Panc1 (cell line): ENCODE measurements at regions not wholly inside any gene's neighbourhood (a gene's known extent, or its start where the extent isn't known, plus 50 kb on each side); places are given as distances from the start of the nearest gene placed in this dataset.

Experiments used
- ATAC-seq: fragments of 200-7000 bp; cut with Tn5 transposase; 2 replicates; pipeline ENCODE4 v1.9.1; 2020; ENCODE audit warnings: mild to moderate bottlenecking, moderate library complexity
- BruUV-seq: library from RNA; stranded (reverse); fragments of 400-500 nt; replicated peaks from 2 replicates; lab custom pipeline; 2021; lab: Mats Ljungman, UMichigan
- CTCF ChIA-PET: fragments of 300-600 bp; sonication (Branson Sonifier 250); formaldehyde crosslinking; loops from one replicate; lab custom pipeline; 2022; ENCODE audit warnings: antibody characterized with exemption; lab: Charles Lee
- POLR2A ChIA-PET: fragments of 300-600 bp; sonication (Branson Sonifier 250); formaldehyde crosslinking; loops from one replicate; lab custom pipeline; 2022; ENCODE audit warnings: antibody characterized with exemption; lab: Charles Lee
- DNase-seq: peaks from one replicate; pipeline ENCODE4 v3.0.0-alpha.2; 2010; ENCODE audit warnings: low read depth, low spot score
- H3K27ac ChIP-seq: 2 replicates; pipeline ENCODE4 v1.5.1; 2011; ENCODE audit warnings: mild to moderate bottlenecking, low read length, inconsistent platforms
- H3K27me3 ChIP-seq: fragments of 200-500 bp; sonication (Bioruptor generic); 2 replicates; pipeline ENCODE4 v1.6.0; 2014; ENCODE audit warnings: low read length, inconsistent platforms; ENCODE audit not compliant: control insufficient read depth, insufficient read depth
- H3K36me3 ChIP-seq: fragments of 200-500 bp; sonication (Bioruptor generic); 2 replicates; pipeline ENCODE4 v1.5.1; 2014; ENCODE audit warnings: inconsistent platforms, mild to moderate bottlenecking, low read length, moderate library complexity; ENCODE audit not compliant: control insufficient read depth, insufficient read depth
- H3K4me1 ChIP-seq: 2 replicates; pipeline ENCODE4 v1.5.1; 2011; ENCODE audit warnings: inconsistent platforms, mild to moderate bottlenecking, low read length, moderate library complexity; ENCODE audit not compliant: control insufficient read depth, insufficient read depth
- H3K4me3 ChIP-seq, 2 experiments: 2 replicates each; pipeline ENCODE4 v1.5.1; 2011 to 2012; ENCODE audit warnings: low read depth in 2 of 2, low read length in 2 of 2, mild to moderate bottlenecking in 2 of 2, inconsistent platforms in 1 of 2, moderate library complexity in 1 of 2
- H3K9me3 ChIP-seq: fragments of 200-500 bp; sonication (Bioruptor generic); 2 replicates; pipeline ENCODE4 v1.5.1; 2014; ENCODE audit warnings: low read depth, mild to moderate bottlenecking, inconsistent platforms, low read length, moderate library complexity; ENCODE audit not compliant: control insufficient read depth, insufficient read depth
- CTCF ChIP-seq: fragments of 450-650 bp; IDR thresholded peaks from 2 replicates; pipeline ENCODE4 v1.5.1; 2017; ENCODE audit warnings: mild to moderate bottlenecking
- POLR2AphosphoS5 ChIP-seq: IDR thresholded peaks from 2 replicates; pipeline ENCODE4 v1.6.1; 2012; ENCODE audit warnings: mild to moderate bottlenecking, low read depth, low read length, moderate library complexity
- REST ChIP-seq, 2 experiments: IDR thresholded peaks; 2 replicates each; pipeline ENCODE4 v1.6.1; 2011 to 2012; ENCODE audit warnings: low read depth in 2 of 2, control low read depth in 1 of 2, low read length in 1 of 2, mild to moderate bottlenecking in 1 of 2, moderate library complexity in 1 of 2; ENCODE audit not compliant: insufficient read depth in 1 of 2
- SIN3A ChIP-seq: IDR thresholded peaks from 2 replicates; pipeline ENCODE4 v1.6.1; 2012; ENCODE audit warnings: low read depth, mild to moderate bottlenecking, low read length, moderate library complexity, borderline replicate concordance; ENCODE audit not compliant: insufficient read depth
- TCF7L2 ChIP-seq: IDR thresholded peaks from 2 replicates; pipeline ENCODE4 v1.6.1; 2011; ENCODE audit warnings: mild to moderate bottlenecking, low read depth, low read length, inconsistent platforms
- in situ Hi-C: cut with HindIII; loops from 2 replicates; pipeline ENCODE4 v1.10.0; 2016; ENCODE audit warnings: low sequenced_read_pairs, low pct_unique_long_range_greater_than_20kb
- intact Hi-C: fragments of 100-400 bp; cut with micrococcal nuclease; formaldehyde crosslinking; loops from one replicate; pipeline ENCODE4 v1.10.0; 2022; ENCODE audit not compliant: unreplicated experiment

GRCh38 chr7:41448104-41448503 lies 254.8 kb downstream of the INHBA start:
- Histone ChIP-seq H3K27me3 (no peaks in the 10 kb centered on the region), H3K4me3 (no peak overlapping the region), H3K4me1 (no peaks in the 10 kb centered on the region), H3K27ac (no peak overlapping the region), H3K9me3 (no peaks in the 10 kb centered on the region), H3K36me3 (no peaks in the 10 kb centered on the region)
- ATAC-seq (no peak), DNase-seq (no peak)
- in situ Hi-C loops (no loop called here), intact Hi-C loops (no loop called here)
- no peak for TF ChIP-seq TCF7L2
- no peak for TF ChIP-seq CTCF
- TF ChIP-seq REST (IDR thresholded peaks at IDR 0.05; ENCODE audit: insufficient read depth in 1 of 2, low read depth in 2 of 2, low read length in 1 of 2) = no peak
- no peak for TF ChIP-seq SIN3A
- TF ChIP-seq POLR2AphosphoS5 = no peak
- ChIA-PET CTCF (no interaction called here), POLR2A (no interaction called here)
- no TSS peak for BruUV-seq

- CTCF ChIA-PET = no interaction called here
- Histone ChIP-seq H3K27me3 (no peaks in the 10 kb centered on the region), H3K9me3 (no peaks in the 10 kb centered on the region), H3K27ac (no peak overlapping the region), H3K4me3 (no peak overlapping the region), H3K4me1 (no peaks in the 10 kb centered on the region), H3K36me3 (no peaks in the 10 kb centered on the region)
- DNase-seq = no peak
- no peak for ATAC-seq
- in situ Hi-C loops (no loop called here), intact Hi-C loops (no loop called here)
- POLR2A ChIA-PET = no interaction called here
- TF ChIP-seq SIN3A = no peak
- TF ChIP-seq POLR2AphosphoS5 = no peak
- no peak for TF ChIP-seq TCF7L2
- TF ChIP-seq CTCF = no peak
- no peak for TF ChIP-seq REST (IDR thresholded peaks at IDR 0.05; ENCODE audit: insufficient read depth in 1 of 2, low read depth in 2 of 2, low read length in 1 of 2)
- no TSS peak for BruUV-seq
Observed at GRCh38 chr7:41447450-41448042, 255.3 kb downstream of the INHBA start.
